ENCODE measurements at regions not wholly inside any gene's neighbourhood (a gene's known extent, or its start where the extent isn't known, plus 50 kb on each side); places are given as distances from the start of the nearest gene placed in this dataset.

- Histone ChIP-seq H3F3A (replicated peaks; ENCODE audit: low read depth) (no peaks in the 10 kb centered on the region), H2AFZ (no peak overlapping the region), H3K27ac (ENCODE audit: low read depth) (no peak overlapping the region), H3K27me3 (ENCODE audit: insufficient read depth) (no peaks in the 10 kb centered on the region), H3K4me2 (no peak overlapping the region), H3K79me2 (replicated peaks; ENCODE audit: insufficient read depth) (no peaks in the 10 kb centered on the region), H3K36me3 (ENCODE audit: insufficient read depth) (no peaks in the 10 kb centered on the region), H3K9me2 (ENCODE audit: insufficient read depth) (0 out of 2 replicates have a peak, but pooled peaks cover 5% of the 10 kb centered on the region), H3K4me1 (ENCODE audit: insufficient read depth) (no peaks in the 10 kb centered on the region), H4K20me1 (replicated peaks; ENCODE audit: insufficient read depth) (no peaks in the 10 kb centered on the region), H3K4me3 (no peak overlapping the region)
- no peak for ATAC-seq
- Mint-ChIP-seq H3K27ac (no peak overlapping the region), H3K36me3 (ENCODE audit: low read depth) (no peaks in the 10 kb centered on the region; the same call in 2 of the 3 replicates), H3K9me3 (peaks cover 7% of the 10 kb centered on the region; the same call in 1 of the 3 replicates), H3K4me3 (no peak overlapping the region), H3K27me3 (ENCODE audit: insufficient read depth, low read depth, poor library complexity) (no peaks in the 10 kb centered on the region), H3K4me1 (no peaks in the 10 kb centered on the region)
- TF ChIP-seq ZNF462 (CRISPR knock-in tag; IDR thresholded peaks at IDR 0.05) (no peak), EZH2phosphoT487 (IDR thresholded peaks at IDR 0.05; ENCODE audit: unreplicated experiment) (no peak), CREB1 (CRISPR knock-in tag; IDR thresholded peaks at IDR 0.05; ENCODE audit: low read depth) (no peak), EZH2 (IDR thresholded peaks at IDR 0.05; ENCODE audit: low read depth, unreplicated experiment) (no peak), ZNF114 (CRISPR knock-in tag; IDR thresholded peaks at IDR 0.05) (no peak), JUNB (IDR thresholded peaks at IDR 0.05; ENCODE audit: unreplicated experiment) (no peak), NANOG (IDR thresholded peaks at IDR 0.05; ENCODE audit: borderline replicate concordance) (no peak), ZNF331 (CRISPR knock-in tag; IDR thresholded peaks at IDR 0.05; ENCODE audit: low read depth) (no peak), STAT1 (IDR thresholded peaks at IDR 0.05; ENCODE audit: unreplicated experiment) (no peak), POLR2AphosphoS5 (IDR thresholded peaks at IDR 0.05; ENCODE audit: low read depth) (no peak)
- TF ChIP-seq, protein P1, sequence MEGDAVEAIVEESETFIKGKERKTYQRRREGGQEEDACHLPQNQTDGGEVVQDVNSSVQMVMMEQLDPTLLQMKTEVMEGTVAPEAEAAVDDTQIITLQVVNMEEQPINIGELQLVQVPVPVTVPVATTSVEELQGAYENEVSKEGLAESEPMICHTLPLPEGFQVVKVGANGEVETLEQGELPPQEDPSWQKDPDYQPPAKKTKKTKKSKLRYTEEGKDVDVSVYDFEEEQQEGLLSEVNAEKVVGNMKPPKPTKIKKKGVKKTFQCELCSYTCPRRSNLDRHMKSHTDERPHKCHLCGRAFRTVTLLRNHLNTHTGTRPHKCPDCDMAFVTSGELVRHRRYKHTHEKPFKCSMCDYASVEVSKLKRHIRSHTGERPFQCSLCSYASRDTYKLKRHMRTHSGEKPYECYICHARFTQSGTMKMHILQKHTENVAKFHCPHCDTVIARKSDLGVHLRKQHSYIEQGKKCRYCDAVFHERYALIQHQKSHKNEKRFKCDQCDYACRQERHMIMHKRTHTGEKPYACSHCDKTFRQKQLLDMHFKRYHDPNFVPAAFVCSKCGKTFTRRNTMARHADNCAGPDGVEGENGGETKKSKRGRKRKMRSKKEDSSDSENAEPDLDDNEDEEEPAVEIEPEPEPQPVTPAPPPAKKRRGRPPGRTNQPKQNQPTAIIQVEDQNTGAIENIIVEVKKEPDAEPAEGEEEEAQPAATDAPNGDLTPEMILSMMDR (conservative IDR thresholded peaks at IDR 0.05; ENCODE audit: low read depth in 2 of 2): no peak
- TF ChIP-seq, protein P2, sequence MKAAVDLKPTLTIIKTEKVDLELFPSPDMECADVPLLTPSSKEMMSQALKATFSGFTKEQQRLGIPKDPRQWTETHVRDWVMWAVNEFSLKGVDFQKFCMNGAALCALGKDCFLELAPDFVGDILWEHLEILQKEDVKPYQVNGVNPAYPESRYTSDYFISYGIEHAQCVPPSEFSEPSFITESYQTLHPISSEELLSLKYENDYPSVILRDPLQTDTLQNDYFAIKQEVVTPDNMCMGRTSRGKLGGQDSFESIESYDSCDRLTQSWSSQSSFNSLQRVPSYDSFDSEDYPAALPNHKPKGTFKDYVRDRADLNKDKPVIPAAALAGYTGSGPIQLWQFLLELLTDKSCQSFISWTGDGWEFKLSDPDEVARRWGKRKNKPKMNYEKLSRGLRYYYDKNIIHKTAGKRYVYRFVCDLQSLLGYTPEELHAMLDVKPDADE (IDR thresholded peaks at IDR 0.05): no peak
- TF ChIP-seq, protein P3, sequence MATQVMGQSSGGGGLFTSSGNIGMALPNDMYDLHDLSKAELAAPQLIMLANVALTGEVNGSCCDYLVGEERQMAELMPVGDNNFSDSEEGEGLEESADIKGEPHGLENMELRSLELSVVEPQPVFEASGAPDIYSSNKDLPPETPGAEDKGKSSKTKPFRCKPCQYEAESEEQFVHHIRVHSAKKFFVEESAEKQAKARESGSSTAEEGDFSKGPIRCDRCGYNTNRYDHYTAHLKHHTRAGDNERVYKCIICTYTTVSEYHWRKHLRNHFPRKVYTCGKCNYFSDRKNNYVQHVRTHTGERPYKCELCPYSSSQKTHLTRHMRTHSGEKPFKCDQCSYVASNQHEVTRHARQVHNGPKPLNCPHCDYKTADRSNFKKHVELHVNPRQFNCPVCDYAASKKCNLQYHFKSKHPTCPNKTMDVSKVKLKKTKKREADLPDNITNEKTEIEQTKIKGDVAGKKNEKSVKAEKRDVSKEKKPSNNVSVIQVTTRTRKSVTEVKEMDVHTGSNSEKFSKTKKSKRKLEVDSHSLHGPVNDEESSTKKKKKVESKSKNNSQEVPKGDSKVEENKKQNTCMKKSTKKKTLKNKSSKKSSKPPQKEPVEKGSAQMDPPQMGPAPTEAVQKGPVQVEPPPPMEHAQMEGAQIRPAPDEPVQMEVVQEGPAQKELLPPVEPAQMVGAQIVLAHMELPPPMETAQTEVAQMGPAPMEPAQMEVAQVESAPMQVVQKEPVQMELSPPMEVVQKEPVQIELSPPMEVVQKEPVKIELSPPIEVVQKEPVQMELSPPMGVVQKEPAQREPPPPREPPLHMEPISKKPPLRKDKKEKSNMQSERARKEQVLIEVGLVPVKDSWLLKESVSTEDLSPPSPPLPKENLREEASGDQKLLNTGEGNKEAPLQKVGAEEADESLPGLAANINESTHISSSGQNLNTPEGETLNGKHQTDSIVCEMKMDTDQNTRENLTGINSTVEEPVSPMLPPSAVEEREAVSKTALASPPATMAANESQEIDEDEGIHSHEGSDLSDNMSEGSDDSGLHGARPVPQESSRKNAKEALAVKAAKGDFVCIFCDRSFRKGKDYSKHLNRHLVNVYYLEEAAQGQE (IDR thresholded peaks at IDR 0.05; ENCODE audit: unreplicated experiment): no peak
- no peak for DNase-seq (ENCODE audit: low spot score)
Observed at GRCh38 chr10:65183236-65183635, 1662.0 kb downstream of the REEP3 start.
